SK-N-SH (cell line): ENCODE measurements at regions not wholly inside any gene's neighbourhood (a gene's known extent, or its start where the extent isn't known, plus 50 kb on each side); places are given as distances from the start of the nearest gene placed in this dataset.
A peak's percentile ranks its signal among the peaks of the same experiment; 100 is the strongest.
"Not testable (repeated sequence)": the region's sequence is repeated elsewhere in the genome, so short reads cannot be mapped to it uniquely, and the experiment has no call there.

ENCODE experiments used
- CTCF ChIA-PET: fragments of 300-600, 350-600 bp; formaldehyde crosslinking; extraction: SDS; loops from one replicate; lab custom pipeline; 2021; lab: Yijun Ruan, JAX
- POLR2A ChIA-PET: fragments of 350-600 bp; sonication (Branson Sonifier 250); formaldehyde crosslinking; extraction: SDS; loops from one replicate; lab custom pipeline; 2020; ENCODE audit warnings: antibody characterized with exemption, inconsistent platforms; lab: Yijun Ruan, JAX
- DNase-seq: peaks from one replicate; pipeline ENCODE4 v3.0.0; 2012
- H2AFZ ChIP-seq: fragments of 200-600 bp; sonication (generic); 2 replicates; pipeline ENCODE4 v1.8.1; 2016; ENCODE audit warnings: antibody characterized with exemption, mild to moderate bottlenecking, low read depth
- H3F3A ChIP-seq: fragments of 200-600 bp; sonication (generic); replicated peaks from 2 replicates; pipeline ENCODE3; 2016; ENCODE audit warnings: antibody characterized with exemption, mild to moderate bottlenecking; ENCODE audit not compliant: insufficient read depth
- H3K27ac ChIP-seq, 2 experiments: fragments of 200-500 bp in 1 of 2; fragments of 200-600 bp in 1 of 2; sonication (Bioruptor generic) in 1 of 2; sonication (generic), shearing (Covaris generic) in 1 of 2; 2 replicates each; pipeline versions ENCODE4 v1.5.1 to v1.6.1; 2014 to 2016; ENCODE audit warnings: low read depth in 2 of 2, inconsistent platforms in 1 of 2, low read length in 1 of 2, mild to moderate bottlenecking in 1 of 2, mixed read lengths in 1 of 2
- H3K27me3 ChIP-seq: fragments of 200-600 bp; sonication (generic), shearing (Covaris generic); 2 replicates; pipeline ENCODE4 v1.6.1; 2016; ENCODE audit warnings: mixed run types; ENCODE audit not compliant: insufficient read depth
- H3K36me3 ChIP-seq, 2 experiments: fragments of 200-500 bp in 1 of 2; fragments of 200-600 bp in 1 of 2; sonication (Bioruptor generic) in 1 of 2; sonication (generic) in 1 of 2; replicated peaks in 1 of 2; 2 replicates each; pipeline versions ENCODE3 to v1.5.1; 2014 to 2016; ENCODE audit warnings: low read length in 1 of 2, mild to moderate bottlenecking in 1 of 2; ENCODE audit not compliant: insufficient read depth in 2 of 2, control insufficient read depth in 1 of 2
- H3K4me1 ChIP-seq, 2 experiments: fragments of 200-500 bp in 1 of 2; fragments of 200-600 bp in 1 of 2; sonication (Bioruptor generic) in 1 of 2; sonication (generic), shearing (Covaris generic) in 1 of 2; 2 replicates each; pipeline versions ENCODE4 v1.5.1 to v1.6.1; 2014 to 2016; ENCODE audit warnings: low read depth in 1 of 2, low read length in 1 of 2, mixed run types in 1 of 2; ENCODE audit not compliant: insufficient read depth in 2 of 2, control insufficient read depth in 1 of 2
- H3K4me2 ChIP-seq: fragments of 200-600 bp; sonication (generic), shearing (Covaris generic); 2 replicates; pipeline ENCODE4 v1.6.1; 2017; ENCODE audit warnings: mixed run types
- H3K4me3 ChIP-seq, 2 experiments: fragments of 200-500 bp in 1 of 2; fragments of 200-600 bp in 1 of 2; sonication (Bioruptor generic) in 1 of 2; sonication (generic), shearing (Covaris generic) in 1 of 2; 2 replicates each; pipeline versions ENCODE4 v1.5.1 to v1.8.1; 2014 to 2016; ENCODE audit warnings: low read depth in 2 of 2, inconsistent platforms in 1 of 2, low read length in 1 of 2, mild to moderate bottlenecking in 1 of 2, mixed read lengths in 1 of 2, moderate library complexity in 1 of 2
- H3K79me2 ChIP-seq: fragments of 200-600 bp; sonication (generic); 2 replicates; pipeline ENCODE4 v1.8.1; 2017; ENCODE audit warnings: mild to moderate bottlenecking; ENCODE audit not compliant: insufficient read depth
- H3K9ac ChIP-seq: fragments of 200-600 bp; sonication (generic); 2 replicates; pipeline ENCODE4 v1.6.1; 2017; ENCODE audit warnings: mixed run types
- H3K9me2 ChIP-seq: fragments of 200-600 bp; sonication (generic); 2 replicates; pipeline ENCODE4 v1.6.1; 2017; ENCODE audit warnings: mixed run types
- H3K9me3 ChIP-seq: fragments of 200-600 bp; sonication (generic); 2 replicates; pipeline ENCODE4 v1.6.1; 2017; ENCODE audit warnings: mixed run types, mild to moderate bottlenecking, moderate library complexity
- H4K20me1 ChIP-seq: fragments of 200-600 bp; sonication (generic); 2 replicates; pipeline ENCODE4 v1.6.1; 2017; ENCODE audit warnings: mild to moderate bottlenecking, mixed run types; ENCODE audit not compliant: insufficient read depth
- EP300 ChIP-seq, 2 experiments: IDR thresholded peaks; 2 replicates each; pipeline versions ENCODE4 v1.4.0 to v1.6.1; 2012; ENCODE audit warnings: borderline replicate concordance in 1 of 2, low read depth in 1 of 2, low read length in 1 of 2
- FOSL2 ChIP-seq: IDR thresholded peaks from 2 replicates; pipeline ENCODE4 v1.4.0; 2012; ENCODE audit warnings: low read depth, mild to moderate bottlenecking, moderate library complexity, borderline replicate concordance
- GABPA ChIP-seq: IDR thresholded peaks from 2 replicates; pipeline ENCODE4 v1.4.0; 2012; ENCODE audit warnings: low read depth, mild to moderate bottlenecking
- JUND ChIP-seq: IDR thresholded peaks from 2 replicates; pipeline ENCODE4 v1.4.0; 2012
- NRF1 ChIP-seq: IDR thresholded peaks from 2 replicates; pipeline ENCODE4 v1.6.1; 2012; ENCODE audit warnings: low read depth, mild to moderate bottlenecking, low read length
- RAD21 ChIP-seq: IDR thresholded peaks from 2 replicates; pipeline ENCODE4 v1.6.1; 2012; ENCODE audit warnings: mild to moderate bottlenecking, low read length
- RFX5 ChIP-seq: IDR thresholded peaks from 2 replicates; pipeline ENCODE4 v1.6.1; 2012; ENCODE audit warnings: mild to moderate bottlenecking, improper control_type of control experiment, low read length
- SMC3 ChIP-seq: IDR thresholded peaks from 2 replicates; pipeline ENCODE4 v1.6.1; 2012; ENCODE audit warnings: low read depth, low read length, improper control_type of control experiment
- WGBS: methylation state at CpG from one replicate; pipeline ENCODE4 v1.1.6; 2017; ENCODE audit warnings: low lambda C conversion rate; 5-methylcytosine and 5-hydroxymethylcytosine counted together
- TF ChIP-seq, protein P1 (sequence below): fragments of 200-600 bp; sonication (generic); IDR thresholded peaks from 2 replicates; pipeline ENCODE4 v1.6.1; 2017; ENCODE audit warnings: antibody characterized with exemption, mild to moderate bottlenecking, moderate library complexity

DNA sequence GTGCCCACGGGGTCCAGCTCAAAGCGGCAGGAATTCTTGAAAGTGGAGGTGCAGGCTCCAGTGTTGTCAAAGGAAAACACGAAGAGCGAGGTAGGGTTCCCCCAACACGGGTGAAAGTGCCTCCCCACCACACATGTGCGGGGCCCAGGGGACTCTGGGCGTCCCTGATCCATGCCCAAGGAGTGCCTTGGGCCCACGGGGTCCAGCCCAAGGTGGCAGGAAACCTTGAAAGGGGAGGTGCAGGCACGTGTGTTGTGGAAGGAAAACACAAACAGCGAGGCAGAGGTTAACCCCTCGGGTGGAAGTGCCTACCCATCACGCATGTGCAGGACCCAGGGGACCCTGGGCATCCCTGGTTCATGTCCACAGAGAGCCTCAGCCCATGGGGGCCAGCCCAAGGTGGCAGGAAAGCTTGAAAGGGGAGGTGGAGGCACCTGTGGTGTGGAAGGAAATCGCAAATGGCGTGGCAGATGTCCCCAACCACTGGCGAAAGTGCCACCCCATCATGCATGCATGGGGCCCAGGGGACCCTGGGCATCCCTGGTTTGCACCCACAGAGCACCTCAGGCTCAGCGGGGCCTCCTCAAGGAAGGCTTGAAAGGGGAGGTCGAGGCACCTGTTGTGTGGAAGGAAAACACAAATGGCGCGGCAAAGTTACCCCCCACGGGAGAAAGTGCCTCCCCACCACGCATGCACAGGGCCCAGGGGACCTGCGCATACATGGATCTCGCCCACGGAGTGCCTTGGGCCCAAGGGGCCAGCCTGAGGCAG, 584.6 kb downstream of the ALG10 start:
- no peaks in the 10 kb centered on the region for H3K9me3 ChIP-seq
- no peaks in the 10 kb centered on the region for H3K9me2 ChIP-seq
- no peaks in the 10 kb centered on the region for H4K20me1 ChIP-seq
- H3K9ac ChIP-seq: no peak overlapping the region
- 12% methylated on average over 17 of the region's 24 CpGs for WGBS
- H3K4me3 ChIP-seq: no peak overlapping the region
- H3K4me2 ChIP-seq: no peak overlapping the region
- H3K27ac ChIP-seq: no peak overlapping the region
- H3K79me2 ChIP-seq: no peaks in the 10 kb centered on the region
- no peaks in the 10 kb centered on the region for H3F3A ChIP-seq
- DNase-seq: peak; percentile 0
- POLR2A ChIA-PET: no interaction called here
- TF ChIP-seq RFX5 (no peak), JUND (no peak)
- TF ChIP-seq, all 33 proteins: peak for 0
- Histone ChIP-seq H2AFZ (no peak overlapping the region), H3K27me3 (no peaks in the 10 kb centered on the region), H3K36me3 (no peaks in the 10 kb centered on the region), H3K4me1 (no peaks in the 10 kb centered on the region)
- CTCF ChIA-PET: no interaction called here

DNA sequence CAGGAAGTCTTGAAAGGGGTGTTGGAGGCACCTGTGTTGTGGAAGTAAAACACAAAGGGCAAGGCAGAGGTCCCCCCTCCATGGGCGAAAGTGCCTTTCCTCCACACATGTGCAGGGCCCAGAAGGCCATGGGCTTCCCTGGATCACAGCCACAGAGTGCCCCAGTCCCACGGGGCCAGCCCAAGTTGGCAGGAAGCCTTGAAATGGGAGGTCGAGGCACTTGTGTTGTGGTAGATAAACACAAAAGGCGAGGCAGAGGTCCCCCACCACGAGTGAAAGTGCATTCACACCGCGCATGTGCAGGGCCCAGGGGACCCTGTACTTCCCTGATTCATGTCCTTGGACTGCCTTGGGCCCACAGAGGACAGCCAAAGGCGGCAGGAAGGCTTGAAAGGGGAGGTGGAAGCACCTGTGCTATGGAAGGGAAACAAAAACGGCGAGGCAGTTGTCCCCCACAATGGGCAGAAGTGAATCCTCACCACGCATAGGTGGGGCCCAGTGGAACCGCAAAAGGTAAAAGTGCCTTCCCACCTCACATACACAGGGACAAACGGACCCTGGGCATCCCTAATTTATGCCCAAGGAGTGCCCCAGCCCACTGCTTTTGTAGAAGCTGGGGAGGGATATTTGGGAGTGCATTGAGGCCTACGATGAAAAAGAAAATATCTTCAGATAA, 585.4 kb downstream of the ALG10 start:
- no peak overlapping the region for H2AFZ ChIP-seq
- peak; percentile 0 for DNase-seq
- H3K4me1 ChIP-seq: no peaks in the 10 kb centered on the region
- no peaks in the 10 kb centered on the region for H4K20me1 ChIP-seq
- H3F3A ChIP-seq: no peaks in the 10 kb centered on the region
- H3K36me3 ChIP-seq: no peaks in the 10 kb centered on the region
- TF ChIP-seq FOSL2: no peak
- no peak for TF ChIP-seq EP300 (IDR thresholded peaks at IDR 0.05; ENCODE audit: borderline replicate concordance in 1 of 2, low read depth in 1 of 2, low read length in 1 of 2)
- TF ChIP-seq, all 33 proteins: peak for 0
- ChIA-PET POLR2A (no interaction called here), CTCF (no interaction called here)
- Histone ChIP-seq H3K9me3 (no peaks in the 10 kb centered on the region), H3K9ac (no peak overlapping the region), H3K9me2 (no peaks in the 10 kb centered on the region), H3K4me2 (no peak overlapping the region), H3K4me3 (no peak overlapping the region), H3K79me2 (no peaks in the 10 kb centered on the region), H3K27ac (no peak overlapping the region), H3K27me3 (no peaks in the 10 kb centered on the region)
- WGBS: 14% methylated on average over 13 of the region's 14 CpGs

DNA sequence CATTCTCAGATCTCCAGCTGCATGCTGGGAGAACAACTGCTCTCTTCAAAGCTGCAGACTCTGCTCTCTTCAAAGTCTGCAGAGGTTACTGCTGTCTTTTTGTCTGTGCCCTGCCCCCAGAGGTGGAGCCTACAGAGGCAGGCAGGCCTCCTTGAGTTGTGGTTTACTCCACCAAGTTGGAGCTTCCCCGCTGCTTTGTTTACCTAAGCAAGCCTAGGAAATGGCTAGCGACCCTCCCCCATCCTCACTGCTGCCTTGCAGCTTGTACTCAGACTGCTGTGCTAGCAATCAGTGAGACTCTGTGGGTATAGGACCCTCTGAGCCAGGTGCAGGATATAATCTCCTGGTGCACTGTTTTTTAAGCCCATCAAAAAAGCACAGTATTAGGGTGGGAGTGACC, 591.7 kb downstream of the ALG10 start:
- H3K9me2 ChIP-seq, H4K20me1 ChIP-seq, H3K4me2 ChIP-seq, H3K9me3 ChIP-seq, H3K79me2 ChIP-seq, H3K4me3 ChIP-seq, H3K36me3 ChIP-seq, H3F3A ChIP-seq, DNase-seq, H3K27ac ChIP-seq, H3K27me3 ChIP-seq, H2AFZ ChIP-seq, H3K9ac ChIP-seq, CTCF ChIA-PET, POLR2A ChIA-PET, H3K4me1 ChIP-seq: not testable (repeated sequence)
- 0% methylated on average over 1 of the region's 2 CpGs for WGBS

DNA sequence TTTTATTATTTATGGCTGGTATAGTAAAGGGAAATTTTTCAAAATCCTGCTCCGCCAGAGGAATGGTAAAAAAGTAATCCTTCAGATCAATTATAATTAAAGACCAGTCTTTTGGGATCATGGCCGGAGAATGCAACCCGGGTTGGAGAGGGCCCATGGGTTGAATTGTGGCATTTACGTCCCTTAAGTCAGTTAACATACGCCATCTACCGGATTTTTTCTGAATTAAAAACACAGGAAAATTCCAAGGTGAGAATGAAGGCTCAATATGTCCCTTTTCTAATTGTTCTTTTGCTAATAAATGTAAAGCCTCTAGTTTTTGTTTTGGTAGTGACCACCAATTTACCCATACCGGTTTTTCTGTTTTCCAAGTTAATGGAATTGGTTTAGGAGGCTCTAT, 602.8 kb downstream of the ALG10 start:
- no peak for TF ChIP-seq NRF1
- TF ChIP-seq, protein P1, sequence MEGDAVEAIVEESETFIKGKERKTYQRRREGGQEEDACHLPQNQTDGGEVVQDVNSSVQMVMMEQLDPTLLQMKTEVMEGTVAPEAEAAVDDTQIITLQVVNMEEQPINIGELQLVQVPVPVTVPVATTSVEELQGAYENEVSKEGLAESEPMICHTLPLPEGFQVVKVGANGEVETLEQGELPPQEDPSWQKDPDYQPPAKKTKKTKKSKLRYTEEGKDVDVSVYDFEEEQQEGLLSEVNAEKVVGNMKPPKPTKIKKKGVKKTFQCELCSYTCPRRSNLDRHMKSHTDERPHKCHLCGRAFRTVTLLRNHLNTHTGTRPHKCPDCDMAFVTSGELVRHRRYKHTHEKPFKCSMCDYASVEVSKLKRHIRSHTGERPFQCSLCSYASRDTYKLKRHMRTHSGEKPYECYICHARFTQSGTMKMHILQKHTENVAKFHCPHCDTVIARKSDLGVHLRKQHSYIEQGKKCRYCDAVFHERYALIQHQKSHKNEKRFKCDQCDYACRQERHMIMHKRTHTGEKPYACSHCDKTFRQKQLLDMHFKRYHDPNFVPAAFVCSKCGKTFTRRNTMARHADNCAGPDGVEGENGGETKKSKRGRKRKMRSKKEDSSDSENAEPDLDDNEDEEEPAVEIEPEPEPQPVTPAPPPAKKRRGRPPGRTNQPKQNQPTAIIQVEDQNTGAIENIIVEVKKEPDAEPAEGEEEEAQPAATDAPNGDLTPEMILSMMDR: peak; percentile 59
- peak; percentile 32; the same call in 1 of the 2 replicates for TF ChIP-seq RAD21
- TF ChIP-seq SMC3: peak; percentile 26; the same call in 1 of the 2 replicates
- no peak for TF ChIP-seq GABPA
- Histone ChIP-seq H3K9ac (no peak overlapping the region), H3K36me3 (no peaks in the 10 kb centered on the region), H3F3A (no peaks in the 10 kb centered on the region), H3K4me1 (no peaks in the 10 kb centered on the region), H3K27ac (no peak overlapping the region), H3K9me3 (no peaks in the 10 kb centered on the region), H3K4me2 (0 out of 2 replicates have a peak overlapping the region, but pooled peaks have one; percentile 2), H3K27me3 (no peaks in the 10 kb centered on the region), H3K79me2 (no peaks in the 10 kb centered on the region), H3K4me3 (no peak overlapping the region), H2AFZ (no peak overlapping the region), H4K20me1 (no peaks in the 10 kb centered on the region), H3K9me2 (no peaks in the 10 kb centered on the region)
- POLR2A ChIA-PET: no interaction called here
- CTCF ChIA-PET: no interaction called here
- no peak for DNase-seq
- 1% methylated on average over 7 of the region's 7 CpGs for WGBS
